ENCODE measurements at regions not wholly inside any gene's neighbourhood (a gene's known extent, or its start where the extent isn't known, plus 50 kb on each side); places are given as distances from the start of the nearest gene placed in this dataset.
"Not testable (repeated sequence)": the region's sequence is repeated elsewhere in the genome, so short reads cannot be mapped to it uniquely, and the experiment has no call there.

GRCh38 chr9:135192686-135193085, 105.2 kb downstream of the OLFM1 start:
- DNase-seq (ENCODE audit: low read depth): no peak
- H3K4me3 ChIP-seq (ENCODE audit: low read depth, low read length): no peak overlapping the region
- TF ChIP-seq CTCF (IDR thresholded peaks at IDR 0.05; ENCODE audit: insufficient read depth, low read depth, low read length): no peak

DNA sequence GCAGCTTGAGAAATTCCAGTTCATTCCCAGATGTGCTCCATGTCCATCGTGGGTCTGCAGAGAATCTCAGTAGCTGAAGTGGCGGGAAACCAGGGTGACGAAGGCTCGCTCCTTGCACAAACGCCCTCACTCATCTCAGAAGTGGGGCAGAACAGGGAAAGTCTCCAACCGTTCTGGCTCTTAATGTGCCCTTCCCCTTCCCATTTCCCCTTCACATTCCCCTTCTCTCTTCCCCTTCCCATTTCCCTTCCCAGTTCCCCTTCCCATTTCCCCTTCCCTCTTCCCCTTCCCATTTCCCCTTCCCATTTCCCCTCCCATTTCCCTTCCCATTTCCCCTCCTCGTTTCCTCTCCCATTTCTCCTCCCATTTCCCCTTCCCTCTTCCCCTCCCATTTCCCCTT, 108.5 kb downstream of the OLFM1 start:
- not testable (repeated sequence) for H3K4me3 ChIP-seq (ENCODE audit: low read depth, low read length); DNase-seq (ENCODE audit: low read depth)

GRCh38 chr9:135196474-135196873, 109.0 kb downstream of the OLFM1 start:
- H3K4me3 ChIP-seq (ENCODE audit: low read depth, low read length): no peak overlapping the region
- DNase-seq (ENCODE audit: low read depth): no peak
- no peak for TF ChIP-seq CTCF (IDR thresholded peaks at IDR 0.05; ENCODE audit: insufficient read depth, low read depth, low read length)

DNA sequence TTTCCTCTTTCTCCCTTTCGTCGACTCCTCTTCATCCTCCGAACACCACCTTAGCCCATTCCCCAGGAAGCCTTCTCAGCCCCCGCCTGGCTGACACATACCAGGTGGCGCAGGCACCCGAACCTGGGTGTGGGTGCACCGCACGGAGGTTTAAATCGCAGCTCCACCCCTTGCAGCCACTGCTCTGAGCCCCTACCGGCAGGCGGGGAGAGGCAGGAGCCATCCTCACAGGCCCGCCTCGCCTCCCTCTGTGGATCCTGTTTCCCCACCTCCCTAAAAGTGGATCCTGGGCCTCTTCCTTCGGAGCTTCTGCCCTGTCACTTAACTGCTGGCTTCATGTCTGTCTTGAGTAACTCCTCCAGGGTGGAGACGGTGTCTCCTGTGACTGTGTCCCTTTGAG, 110.7 kb downstream of the OLFM1 start:
- H3K4me3 ChIP-seq (ENCODE audit: low read depth, low read length): no peak overlapping the region
- no peak for DNase-seq (ENCODE audit: low read depth)
- no peak for TF ChIP-seq CTCF (IDR thresholded peaks at IDR 0.05; ENCODE audit: insufficient read depth, low read depth, low read length)

DNA sequence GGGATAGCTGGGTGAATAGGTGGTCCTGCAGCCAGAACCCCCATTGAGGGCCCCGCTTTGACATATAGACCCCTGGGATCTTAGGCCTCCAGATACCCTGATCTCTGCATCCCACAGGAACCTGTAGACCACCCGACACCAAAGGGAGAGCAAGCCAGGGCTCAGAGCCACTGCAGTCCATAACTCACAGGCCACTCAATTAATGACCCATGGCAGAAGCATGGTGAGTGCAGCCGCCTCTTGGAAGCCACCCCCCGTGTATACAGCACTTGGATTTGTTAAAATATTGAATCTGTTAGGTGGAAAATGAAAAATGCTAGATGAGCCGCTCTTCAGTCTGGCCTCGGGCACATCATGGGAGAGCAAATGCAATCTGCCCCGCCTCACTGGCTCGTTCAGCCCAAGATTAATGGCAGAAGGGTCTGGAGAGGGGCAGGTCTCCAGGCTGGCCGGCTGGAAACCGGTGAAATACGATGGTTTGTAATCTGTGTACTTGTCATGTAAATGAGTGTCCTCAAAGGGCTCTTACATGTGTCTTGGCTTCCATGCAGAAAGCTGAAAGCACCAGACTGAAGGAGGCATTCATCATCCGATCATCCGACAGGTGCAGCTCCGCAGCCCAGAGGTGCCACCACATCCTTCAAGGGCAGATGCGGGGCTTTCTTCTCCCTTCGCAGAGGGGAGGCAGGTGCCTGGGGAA, 111.3 kb downstream of the OLFM1 start:
- H3K4me3 ChIP-seq (ENCODE audit: low read depth, low read length): no peak overlapping the region
- DNase-seq (ENCODE audit: low read depth): no peak
- no peak for TF ChIP-seq CTCF (IDR thresholded peaks at IDR 0.05; ENCODE audit: insufficient read depth, low read depth, low read length)

DNA sequence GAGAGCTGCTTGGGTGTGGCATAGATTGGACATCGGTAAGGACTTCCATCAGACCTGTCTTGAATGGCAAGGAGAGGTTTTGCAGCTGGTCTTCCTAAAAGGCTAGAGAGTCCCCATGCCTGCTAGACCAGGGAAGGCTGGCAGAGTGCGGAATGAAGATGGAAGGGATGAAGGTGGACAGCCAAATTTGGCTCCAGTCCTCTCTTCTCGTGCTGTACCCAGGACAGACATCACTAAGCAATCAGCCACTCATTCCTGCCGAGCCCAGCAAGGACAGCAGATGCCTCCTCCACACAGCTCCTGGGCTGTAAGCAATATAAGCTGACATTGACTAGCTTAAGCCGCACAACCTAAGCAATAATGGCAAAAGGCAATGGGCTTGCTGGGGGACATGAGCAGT, 112.0 kb downstream of the OLFM1 start:
- no peak for TF ChIP-seq CTCF (IDR thresholded peaks at IDR 0.05; ENCODE audit: insufficient read depth, low read depth, low read length)
- no peak for DNase-seq (ENCODE audit: low read depth)
- no peak overlapping the region for H3K4me3 ChIP-seq (ENCODE audit: low read depth, low read length)

DNA sequence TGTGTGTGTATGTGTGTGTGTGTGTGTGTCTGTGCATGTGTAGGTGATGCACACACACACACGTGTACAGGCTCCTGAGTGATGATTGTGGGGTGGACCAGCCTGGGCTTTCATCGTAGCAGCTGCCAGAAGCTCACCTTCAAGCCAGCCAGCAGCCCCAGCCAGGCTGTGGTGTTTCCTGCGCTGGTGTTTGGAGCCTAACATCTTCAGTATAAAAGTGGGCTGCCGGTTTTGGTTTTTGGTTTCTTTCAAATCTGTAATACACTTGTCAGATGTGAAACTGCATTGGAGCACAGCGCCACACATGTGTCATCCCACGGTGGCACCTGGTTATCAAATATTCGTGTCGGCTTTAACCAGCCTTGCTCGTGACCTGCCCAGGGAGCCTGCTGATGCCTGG, 114.2 kb downstream of the OLFM1 start:
- H3K4me3 ChIP-seq (ENCODE audit: low read depth, low read length): no peak overlapping the region
- no peak for DNase-seq (ENCODE audit: low read depth)
- no peak for TF ChIP-seq CTCF (IDR thresholded peaks at IDR 0.05; ENCODE audit: insufficient read depth, low read depth, low read length)
